Adrenal gland (tissue), 9 donors: ENCODE measurements at regions not wholly inside any gene's neighbourhood (a gene's known extent, or its start where the extent isn't known, plus 50 kb on each side); places are given as distances from the start of the nearest gene placed in this dataset.
"Not testable (repeated sequence)": the region's sequence is repeated elsewhere in the genome, so short reads cannot be mapped to it uniquely, and the experiment has no call there.

Experiments used
- DNase-seq, 7 donors: peaks; one replicate each; pipeline ENCODE4 v3.0.0-alpha.2; 2019 to 2020
- H3K27ac ChIP-seq, 5 donors: fragments of 200-600 bp; sonication (generic) in 4 of 5; 1 replicate in 3 of 5; 2 replicates in 2 of 5; pipeline versions ENCODE4 v1.5.1 to v1.8.0; 2016 to 2020; ENCODE audit warnings: mild to moderate bottlenecking in 1 of 5
- H3K27me3 ChIP-seq: fragments of 200-600 bp; 2 replicates; pipeline ENCODE4 v1.8.0; 2021
- H3K36me3 ChIP-seq, 2 donors: fragments of 200-600 bp; replicated peaks in 1 of 2; 1 replicate in 1 of 2; 2 replicates in 1 of 2; pipeline versions ENCODE4 v1.5.1 to v1.8.0; 2018 to 2022
- H3K4me1 ChIP-seq, 2 donors: fragments of 200-600 bp; replicated peaks in 1 of 2; 1 replicate in 1 of 2; 2 replicates in 1 of 2; pipeline versions ENCODE4 v1.5.1 to v1.8.0; 2018 to 2021
- H3K4me3 ChIP-seq, 4 donors: fragments of 200-600 bp; sonication (generic) in 3 of 4; one replicate each; pipeline ENCODE4 v1.5.1; 2016 to 2018
- H3K9me3 ChIP-seq, 3 donors: fragments of 200-600 bp; sonication (generic) in 1 of 3; replicated peaks in 1 of 3; 1 replicate in 2 of 3; 2 replicates in 1 of 3; pipeline versions ENCODE4 v1.5.1 to v1.8.0; 2016 to 2021
- POLR2A ChIP-seq, 2 donors: fragments of 450-650 bp; IDR thresholded peaks; one replicate each; pipeline ENCODE4 v1.6.1; 2017; ENCODE audit warnings: antibody characterized with exemption in 2 of 2, mild to moderate bottlenecking in 2 of 2, moderate library complexity in 1 of 2
- WGBS, 4 donors: extraction: QIAGEN DNeasy Blood & Tissue Kit in 2 of 4; methylation state at CpG; one replicate each; pipeline versions ENCODE4 v1.1.5 to v1.1.7; 2013 to 2017; 5-methylcytosine and 5-hydroxymethylcytosine counted together
- intact Hi-C, 2 donors: fragments of 100-400 bp; cut with DNase I; formaldehyde crosslinking; loops; one replicate each; pipeline versions ENCODE4 v1.14.1 to v1.15.0; 2022 to 2023
- TF ChIP-seq, protein P1 (sequence below), 6 experiments: fragments of 450-650 bp in 4 of 6; fragments of 200-600 bp in 2 of 6; sonication (generic) in 1 of 6; IDR thresholded peaks; 1 replicate in 5 of 6; 2 replicates in 1 of 6; pipeline versions ENCODE4 v1.5.1 to v1.8.0; 2016 to 2021; ENCODE audit warnings: antibody characterized with exemption in 6 of 6, mild to moderate bottlenecking in 2 of 6, moderate library complexity in 1 of 6
- donor health status: healthy with polysubstance abuse.
- donor health status: Bipolar disorder and iron deficiency.
- donor health status: DM: yes; HTN: yes; CAD: no.
- donor health status: DM: no; HTN: no; CAD: no.
- donor health status: DM: no; HTN: no; CAD: no.

DNA sequence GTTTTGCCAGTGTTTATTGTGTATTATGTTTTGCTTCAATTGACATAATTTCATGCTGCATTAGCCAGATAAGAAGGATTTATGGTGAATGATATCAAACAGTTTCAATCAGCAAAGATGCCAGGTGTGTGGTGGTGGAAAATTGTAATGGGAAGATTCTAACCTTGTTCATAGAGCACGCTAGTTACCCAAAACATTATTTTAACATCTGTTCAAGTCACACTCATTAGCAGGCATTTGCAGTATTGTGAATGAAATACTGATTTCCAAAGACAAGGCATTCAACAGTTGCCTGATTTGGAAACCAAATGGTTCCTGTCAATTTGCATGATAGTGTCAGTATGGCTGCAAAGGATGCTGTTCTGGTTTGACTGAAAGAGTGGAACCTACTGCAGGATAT, 129.7 kb downstream of the EPC1 start:
- 81 to 90% (median 86%) methylated on average over 1 of the region's 1 CpG for WGBS, 4 donors
- Histone ChIP-seq H3K27ac (no peak overlapping the region), H3K4me3 (no peak overlapping the region), H3K36me3 (no peaks in the 10 kb centered on the region), H3K4me1 (no peaks in the 10 kb centered on the region), H3K27me3 (no peaks in the 10 kb centered on the region), H3K9me3 (peaks cover 0 to 3% (median 0%) of the 10 kb centered on the region in 3 donors)
- no peak for TF ChIP-seq POLR2A (IDR thresholded peaks at IDR 0.05)
- TF ChIP-seq, protein P1, sequence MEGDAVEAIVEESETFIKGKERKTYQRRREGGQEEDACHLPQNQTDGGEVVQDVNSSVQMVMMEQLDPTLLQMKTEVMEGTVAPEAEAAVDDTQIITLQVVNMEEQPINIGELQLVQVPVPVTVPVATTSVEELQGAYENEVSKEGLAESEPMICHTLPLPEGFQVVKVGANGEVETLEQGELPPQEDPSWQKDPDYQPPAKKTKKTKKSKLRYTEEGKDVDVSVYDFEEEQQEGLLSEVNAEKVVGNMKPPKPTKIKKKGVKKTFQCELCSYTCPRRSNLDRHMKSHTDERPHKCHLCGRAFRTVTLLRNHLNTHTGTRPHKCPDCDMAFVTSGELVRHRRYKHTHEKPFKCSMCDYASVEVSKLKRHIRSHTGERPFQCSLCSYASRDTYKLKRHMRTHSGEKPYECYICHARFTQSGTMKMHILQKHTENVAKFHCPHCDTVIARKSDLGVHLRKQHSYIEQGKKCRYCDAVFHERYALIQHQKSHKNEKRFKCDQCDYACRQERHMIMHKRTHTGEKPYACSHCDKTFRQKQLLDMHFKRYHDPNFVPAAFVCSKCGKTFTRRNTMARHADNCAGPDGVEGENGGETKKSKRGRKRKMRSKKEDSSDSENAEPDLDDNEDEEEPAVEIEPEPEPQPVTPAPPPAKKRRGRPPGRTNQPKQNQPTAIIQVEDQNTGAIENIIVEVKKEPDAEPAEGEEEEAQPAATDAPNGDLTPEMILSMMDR (IDR thresholded peaks at IDR 0.05) = no peak
- no peak for DNase-seq
- intact Hi-C loops = no loop called here

DNA sequence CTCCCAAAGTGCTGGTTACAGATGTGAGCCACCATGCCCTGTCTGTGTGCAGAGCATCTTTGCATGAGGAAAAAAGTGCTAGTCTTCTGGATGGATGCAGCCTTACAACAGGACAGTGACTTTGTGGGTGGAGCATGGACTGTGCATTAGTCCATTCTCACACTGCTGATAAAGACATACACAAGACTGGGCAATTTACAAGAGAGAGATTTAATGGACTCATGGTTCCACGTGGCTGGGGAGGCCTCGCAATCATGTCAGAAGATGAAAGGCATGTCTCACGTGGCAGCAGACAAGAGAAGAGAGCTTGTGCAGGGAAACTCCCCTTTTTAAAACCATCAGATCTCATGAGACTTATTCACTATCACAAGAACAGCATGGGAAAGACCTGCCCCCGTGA, 133.1 kb downstream of the EPC1 start:
- H3K27ac ChIP-seq, H3K4me3 ChIP-seq, H3K36me3 ChIP-seq, DNase-seq, intact Hi-C loops, H3K9me3 ChIP-seq, H3K4me1 ChIP-seq, H3K27me3 ChIP-seq: not testable (repeated sequence)
- 42 to 51% (median 47%) methylated on average over 4 of the region's 4 CpGs for WGBS, 4 donors

- intact Hi-C loops = no loop called here
These were observed 136.0 kb downstream of the EPC1 start for GRCh38 chr10:32211046-32211363.

DNA sequence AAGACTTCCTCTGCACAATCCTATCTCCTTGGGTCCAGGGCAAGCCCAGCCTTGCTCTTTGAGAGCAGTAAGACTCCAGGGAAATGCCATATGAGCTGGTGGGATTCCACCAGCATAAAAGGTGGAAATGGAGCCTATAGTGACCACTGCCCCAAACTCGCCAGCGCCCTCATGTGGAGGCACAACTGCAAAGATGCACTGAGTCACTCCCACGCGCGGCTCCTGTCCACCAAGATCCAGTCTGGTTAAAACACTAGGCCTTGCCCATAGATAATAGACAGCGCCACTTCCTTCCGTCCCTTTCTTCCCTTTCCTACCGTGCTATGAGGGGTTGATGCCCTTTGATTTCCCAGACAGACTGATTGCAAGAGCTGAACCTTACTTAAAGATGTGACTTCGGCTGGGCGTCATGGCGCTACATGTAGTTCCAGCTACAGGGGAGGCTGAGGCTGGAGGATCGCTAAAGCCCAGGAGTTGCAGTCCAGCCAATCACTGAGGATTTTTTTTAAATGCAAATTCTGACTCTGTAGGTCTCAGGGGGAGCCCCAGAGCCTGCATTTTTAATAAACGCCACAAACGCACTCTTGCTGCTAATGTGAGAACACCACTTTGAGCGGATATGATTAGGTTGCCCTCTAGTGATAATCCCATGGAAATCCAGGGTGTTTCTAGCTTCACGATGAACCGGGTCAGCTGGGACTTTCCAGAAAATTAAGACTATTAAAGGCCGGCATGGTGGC, 136.5 kb downstream of the EPC1 start:
- H3K27me3 ChIP-seq = no peaks in the 10 kb centered on the region
- intact Hi-C loops = no loop called here
- no peaks in the 10 kb centered on the region for H3K4me1 ChIP-seq
- no peak for TF ChIP-seq POLR2A (IDR thresholded peaks at IDR 0.05)
- TF ChIP-seq, protein P1 (IDR thresholded peaks at IDR 0.05) = peak; percentile 13 to 49 (median 40)
- H3K27ac ChIP-seq = no peak overlapping the region
- 59 to 64% (median 63%) methylated on average over 18 of the region's 18 CpGs for WGBS, 4 donors
- no peaks in the 10 kb centered on the region for H3K36me3 ChIP-seq
- DNase-seq = peak in 5 of 7 donors; percentile 17 to 33 (median 23)
- no peak overlapping the region for H3K4me3 ChIP-seq
- H3K9me3 ChIP-seq = no peaks in the 10 kb centered on the region

More at GRCh38 chr10:32211046-32211363, 136.0 kb downstream of the EPC1 start:
- Histone ChIP-seq H3K9me3 (no peaks in the 10 kb centered on the region), H3K27me3 (no peaks in the 10 kb centered on the region), H3K27ac (no peak overlapping the region), H3K36me3 (no peaks in the 10 kb centered on the region), H3K4me1 (no peaks in the 10 kb centered on the region), H3K4me3 (no peak overlapping the region)
- no peak for DNase-seq
- 39 to 62% (median 51%) methylated on average over 3 of the region's 3 CpGs for WGBS, 4 donors
- no peak for TF ChIP-seq POLR2A (IDR thresholded peaks at IDR 0.05)
- TF ChIP-seq, protein P1 (IDR thresholded peaks at IDR 0.05) = peak in 1 of 6 experiments; percentile 3

DNA sequence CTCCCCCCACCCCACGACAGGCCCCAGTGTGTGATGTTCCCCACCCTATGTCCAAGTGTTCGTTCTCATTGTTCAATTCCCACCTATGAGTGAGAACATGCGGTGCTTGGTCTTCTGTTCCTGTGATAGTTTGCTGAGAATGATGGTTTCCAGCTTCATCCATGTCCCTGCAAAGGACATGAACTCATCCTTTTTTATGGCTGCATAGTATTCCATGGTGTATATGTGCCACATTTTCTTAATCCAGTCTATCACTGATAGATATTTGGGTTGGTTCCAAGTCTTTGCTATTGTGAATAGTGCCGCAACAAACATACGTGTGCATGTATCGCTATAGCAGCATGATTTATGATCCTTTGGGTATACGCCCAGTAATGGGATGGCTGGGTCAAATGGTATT, 139.0 kb downstream of the EPC1 start:
- intact Hi-C loops = not testable (repeated sequence)

More for the DNA sequence above, 139.0 kb downstream of the EPC1 start:
- H3K27me3 ChIP-seq, H3K4me3 ChIP-seq, DNase-seq, H3K9me3 ChIP-seq, H3K4me1 ChIP-seq, H3K27ac ChIP-seq, H3K36me3 ChIP-seq: not testable (repeated sequence)
- WGBS, 4 donors = 82 to 96% (median 86%) methylated on average over 7 of the region's 7 CpGs
